Forelimb muscle (tissue), 1 donor: ENCODE measurements at regions not wholly inside any gene's neighbourhood (a gene's known extent, or its start where the extent isn't known, plus 50 kb on each side); places are given as distances from the start of the nearest gene placed in this dataset.
A peak's percentile ranks its signal among the peaks of the same experiment; 100 is the strongest.
"Not testable (repeated sequence)": the region's sequence is repeated elsewhere in the genome, so short reads cannot be mapped to it uniquely, and the experiment has no call there.

Experiments
- DNase-seq: peaks from one replicate; pipeline ENCODE4 v3.0.0-alpha.2; 2013; ENCODE audit warnings: low read depth

GRCh38 chr5:171542525-171543140 is 123.2 kb downstream of the FGF18 start:
- no peak for DNase-seq

GRCh38 chr5:171543148-171543815 is 123.8 kb downstream of the FGF18 start:
- no peak for DNase-seq

- no peak for DNase-seq
These were observed 125.7 kb downstream of the FGF18 start for GRCh38 chr5:171544913-171545765.

GRCh38 chr5:171549274-171549673 is 129.8 kb downstream of the FGF18 start:
- no peak for DNase-seq

- DNase-seq = not testable (repeated sequence)
These were observed 134.4 kb downstream of the FGF18 start for GRCh38 chr5:171553817-171554216.

GRCh38 chr5:171555160-171555559 is 135.7 kb downstream of the FGF18 start:
- no peak for DNase-seq

GRCh38 chr5:171562822-171563221 is 143.4 kb downstream of the FGF18 start:
- DNase-seq = no peak

GRCh38 chr5:171568389-171568788 is 148.9 kb downstream of the FGF18 start:
- DNase-seq = no peak

- DNase-seq = no peak
These were observed 149.7 kb downstream of the FGF18 start for GRCh38 chr5:171569065-171569712.

GRCh38 chr5:171570244-171570825 is 150.9 kb downstream of the FGF18 start:
- DNase-seq = no peak

- DNase-seq = no peak
These were observed 152.2 kb downstream of the FGF18 start for GRCh38 chr5:171571663-171572062.

- no peak for DNase-seq
These were observed 153.6 kb downstream of the FGF18 start for GRCh38 chr5:171573021-171573420.

- no peak for DNase-seq
These were observed 154.2 kb downstream of the FGF18 start for GRCh38 chr5:171573451-171574225.

- DNase-seq = peak; percentile 71
These were observed 154.9 kb downstream of the FGF18 start for GRCh38 chr5:171574376-171574775.

- no peak for DNase-seq
These were observed 155.9 kb downstream of the FGF18 start for GRCh38 chr5:171575386-171575785.

GRCh38 chr5:171575808-171576207 is 156.4 kb downstream of the FGF18 start:
- no peak for DNase-seq

- peak; percentile 90 for DNase-seq
These were observed 157.8 kb downstream of the FGF18 start for GRCh38 chr5:171577042-171577758.

GRCh38 chr5:171578049-171578828 is 158.8 kb downstream of the FGF18 start:
- no peak for DNase-seq

- DNase-seq = no peak
These were observed 159.5 kb downstream of the FGF18 start for GRCh38 chr5:171578829-171579491.
